ENCODE measurements at regions not wholly inside any gene's neighbourhood (a gene's known extent, or its start where the extent isn't known, plus 50 kb on each side); places are given as distances from the start of the nearest gene placed in this dataset.

GRCh38 chr5:92455011-92455410 is 1071.9 kb upstream of the ARRDC3 start:
- DNase-seq, result no peak

- no peak for DNase-seq
Measured at GRCh38 chr5:92444888-92445287, 1061.8 kb upstream of the ARRDC3 start.

GRCh38 chr5:92435781-92436180 is 1052.7 kb upstream of the ARRDC3 start:
- DNase-seq, result no peak

- DNase-seq, result no peak
Measured at GRCh38 chr5:92429646-92430045, 1046.5 kb upstream of the ARRDC3 start.

GRCh38 chr5:92428415-92428814 is 1045.3 kb upstream of the ARRDC3 start:
- no peak for DNase-seq

- DNase-seq, result no peak
Measured at GRCh38 chr5:92424785-92425426, 1041.8 kb upstream of the ARRDC3 start.

DNA sequence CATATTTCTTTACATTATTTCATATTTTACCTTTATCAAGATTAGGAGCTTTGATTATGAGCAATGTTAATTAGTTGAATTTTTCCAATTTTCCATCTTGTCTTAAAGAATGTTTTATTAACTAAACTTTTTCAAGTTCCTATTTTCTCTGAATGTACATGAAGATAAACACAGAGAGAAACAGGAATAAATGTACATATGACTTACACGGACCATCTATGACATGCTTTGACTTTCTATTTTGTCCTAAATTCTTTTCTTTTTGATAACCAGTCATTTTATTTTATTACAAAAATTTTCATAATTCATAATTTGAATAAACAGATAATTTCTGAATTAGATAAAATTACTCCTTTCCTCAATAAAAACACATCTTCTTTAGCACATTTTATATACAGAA is 1038.8 kb upstream of the ARRDC3 start:
- no peak for DNase-seq

GRCh38 chr5:92421196-92421595 is 1038.1 kb upstream of the ARRDC3 start:
- no peak for DNase-seq

DNA sequence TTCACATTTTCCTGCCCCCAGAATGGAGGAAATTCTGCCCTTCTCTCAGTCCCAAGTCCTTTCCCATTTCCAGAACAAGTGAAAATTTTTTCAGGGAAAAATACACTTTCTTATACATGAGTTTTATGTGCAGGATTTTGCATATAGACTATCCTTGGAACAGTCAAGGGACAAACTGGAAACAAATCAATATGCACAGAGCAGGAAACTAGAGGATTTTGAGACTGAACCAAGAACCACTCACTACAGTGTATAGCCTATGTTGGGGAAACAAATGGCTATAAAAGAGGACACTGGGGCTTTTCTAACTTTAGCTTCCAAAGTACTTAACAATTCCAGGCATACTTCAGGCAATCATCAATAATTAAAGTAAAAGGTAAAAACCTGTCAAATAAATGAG is 1036.1 kb upstream of the ARRDC3 start:
- DNase-seq, result no peak

GRCh38 chr5:92418341-92418740 is 1035.2 kb upstream of the ARRDC3 start:
- no peak for DNase-seq

- DNase-seq, result no peak
Measured at GRCh38 chr5:92409134-92409533, 1026.0 kb upstream of the ARRDC3 start.

- no peak for DNase-seq
Measured at GRCh38 chr5:92402956-92403702, 1020.0 kb upstream of the ARRDC3 start.

GRCh38 chr5:92402045-92402444 is 1018.9 kb upstream of the ARRDC3 start:
- DNase-seq, result no peak

- no peak for DNase-seq
Measured at GRCh38 chr5:92401492-92401891, 1018.4 kb upstream of the ARRDC3 start.

GRCh38 chr5:92394936-92395335 is 1011.8 kb upstream of the ARRDC3 start:
- DNase-seq, result no peak

- no peak for DNase-seq
Measured at GRCh38 chr5:92390657-92391056, 1007.5 kb upstream of the ARRDC3 start.

DNA sequence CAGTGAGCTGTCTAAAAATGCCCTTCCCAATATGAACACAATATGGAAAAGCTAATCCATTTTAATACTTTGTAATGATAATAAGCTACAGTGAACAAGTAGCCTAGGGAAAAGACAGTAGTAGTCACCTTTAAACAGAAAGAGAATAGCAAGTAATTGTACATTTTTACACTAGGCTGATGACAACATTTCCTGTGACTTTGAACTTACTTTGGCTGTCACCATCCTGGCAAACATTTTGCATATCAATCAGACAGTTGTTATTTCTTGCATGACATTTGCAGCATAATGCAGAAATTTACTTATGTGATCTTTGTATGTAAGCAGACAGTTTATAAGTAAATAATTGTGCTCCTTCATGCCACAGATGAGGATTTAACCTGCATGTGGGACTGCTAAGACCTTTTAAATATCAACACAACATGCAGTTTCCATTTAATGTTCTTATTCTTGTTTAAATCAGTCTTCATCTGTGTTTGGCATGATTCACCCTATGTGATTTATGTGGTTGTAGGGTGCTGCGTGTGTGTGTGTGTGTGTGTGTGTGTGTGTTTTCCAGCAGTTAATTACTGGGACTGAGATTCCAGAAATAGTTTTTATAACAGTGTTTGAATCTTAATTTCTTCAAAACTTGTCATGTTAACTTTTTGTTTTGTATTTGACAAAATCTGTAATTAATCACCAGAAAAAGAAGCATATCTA is 997.1 kb upstream of the ARRDC3 start:
- DNase-seq, result no peak

GRCh38 chr5:92378966-92379611 is 996.0 kb upstream of the ARRDC3 start:
- DNase-seq, result no peak

- DNase-seq, result no peak
Measured at GRCh38 chr5:92374859-92375258, 991.7 kb upstream of the ARRDC3 start.

DNA sequence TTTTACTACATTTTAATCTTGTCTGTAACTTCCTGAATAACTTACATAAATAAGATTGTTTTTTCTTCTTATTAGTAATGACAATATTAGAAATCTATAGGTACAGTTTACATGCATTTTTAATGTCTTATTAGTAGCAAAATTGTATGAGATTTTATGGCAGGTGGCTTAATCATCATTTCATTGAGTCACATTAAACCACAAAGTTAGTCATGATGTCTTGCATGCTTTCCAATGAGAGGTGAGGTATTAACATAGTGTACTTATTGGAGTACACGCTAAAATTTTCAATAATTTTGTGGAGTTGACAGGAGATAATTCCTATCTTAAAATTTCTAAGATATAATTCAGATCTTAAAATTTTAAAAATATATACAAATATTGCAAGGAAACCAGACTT is 989.6 kb upstream of the ARRDC3 start:
- no peak for DNase-seq

- DNase-seq, result no peak
Measured at GRCh38 chr5:92371889-92372235, 988.7 kb upstream of the ARRDC3 start.

DNA sequence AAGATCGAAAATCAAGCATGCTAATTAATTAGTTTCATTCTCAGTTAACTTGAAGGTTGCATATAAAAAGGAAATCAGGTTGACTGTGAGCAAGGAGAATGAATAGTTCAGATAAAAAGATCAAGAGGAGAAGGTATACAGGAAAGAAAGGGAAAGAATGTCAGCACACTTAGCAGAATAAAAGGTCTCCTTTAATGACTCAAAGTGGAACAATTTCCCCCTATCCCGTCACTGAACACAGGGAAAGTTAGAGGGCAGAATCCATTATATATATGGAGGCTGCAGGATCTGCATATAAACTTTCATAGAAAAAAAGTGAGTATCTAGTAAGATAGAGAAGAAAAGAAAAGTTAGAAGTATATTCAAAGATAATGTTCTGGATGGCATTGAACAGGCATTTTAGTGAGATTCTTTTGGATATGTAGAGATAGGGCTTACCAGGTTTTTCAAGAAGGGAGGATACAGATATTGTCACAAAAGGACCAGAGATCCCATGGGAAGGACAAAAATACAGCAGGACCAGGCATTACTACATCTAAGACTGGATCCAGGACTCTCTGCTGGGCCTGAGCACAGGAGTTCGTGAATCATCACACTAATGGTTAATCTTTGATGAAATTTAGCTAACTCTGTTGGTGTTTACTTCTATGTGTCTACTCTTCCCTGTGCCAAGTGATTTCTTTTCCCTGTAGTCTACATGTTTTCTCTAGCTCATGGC is 988.2 kb upstream of the ARRDC3 start:
- DNase-seq, result no peak

- DNase-seq, result no peak
Measured at GRCh38 chr5:92370032-92370431, 986.9 kb upstream of the ARRDC3 start.
